Smooth muscle cell (in vitro differentiated cells): ENCODE measurements at regions not wholly inside any gene's neighbourhood (a gene's known extent, or its start where the extent isn't known, plus 50 kb on each side); places are given as distances from the start of the nearest gene placed in this dataset.

Experiments
- DNase-seq: peaks from one replicate; lab custom pipeline; 2025; ENCODE audit not compliant: unreplicated experiment; lab: John Stamatoyannopoulos, UW
- H2AFZ ChIP-seq: fragments of 200-600 bp; sonication (generic); 2 replicates; pipeline ENCODE4 v1.6.0; 2016; ENCODE audit warnings: antibody characterized with exemption, low read depth, mild to moderate bottlenecking
- H3F3A ChIP-seq: fragments of 200-600 bp; sonication (generic); 2 replicates; pipeline ENCODE4 v1.6.0; 2017; ENCODE audit warnings: antibody characterized with exemption, low read depth
- H3K27ac ChIP-seq: fragments of 200-600 bp; sonication (generic); 2 replicates; pipeline ENCODE4 v1.5.1; 2016; ENCODE audit warnings: low read depth, mild to moderate bottlenecking
- H3K27me3 ChIP-seq: fragments of 200-600 bp; sonication (generic); 2 replicates; pipeline ENCODE4 v1.6.1; 2016; ENCODE audit warnings: low read depth, mild to moderate bottlenecking
- H3K36me3 ChIP-seq: fragments of 200-600 bp; sonication (generic); 2 replicates; pipeline ENCODE4 v1.5.1; 2016; ENCODE audit warnings: low read depth
- H3K4me1 ChIP-seq: fragments of 200-600 bp; sonication (generic); 2 replicates; pipeline ENCODE4 v1.5.1; 2016; ENCODE audit warnings: low read depth
- H3K4me2 ChIP-seq: fragments of 200-600 bp; sonication (generic); 2 replicates; pipeline ENCODE4 v1.6.0; 2016; ENCODE audit warnings: mild to moderate bottlenecking
- H3K4me3 ChIP-seq: fragments of 200-600 bp; sonication (generic); 2 replicates; pipeline ENCODE4 v1.5.1; 2016; ENCODE audit warnings: mild to moderate bottlenecking
- H3K79me2 ChIP-seq: fragments of 200-600 bp; sonication (generic); 2 replicates; pipeline ENCODE4 v1.6.0; 2016; ENCODE audit warnings: low read depth, mild to moderate bottlenecking
- H3K9ac ChIP-seq: fragments of 200-600 bp; sonication (generic); 2 replicates; pipeline ENCODE4 v1.6.0; 2016; ENCODE audit warnings: low read depth
- H3K9me3 ChIP-seq: fragments of 200-600 bp; sonication (generic); replicated peaks from 2 replicates; pipeline ENCODE4 v1.5.1; 2016; ENCODE audit warnings: low read depth
- H4K20me1 ChIP-seq: fragments of 200-600 bp; sonication (generic); 2 replicates; pipeline ENCODE4 v1.6.0; 2016; ENCODE audit warnings: low read depth
- WGBS: methylation state at CpG from one replicate; pipeline ENCODE4 v1.1.7; 2016; ENCODE audit warnings: low lambda C conversion rate; 5-methylcytosine and 5-hydroxymethylcytosine counted together
- TF ChIP-seq, protein P1 (sequence below): fragments of 200-600 bp; sonication (generic); IDR thresholded peaks from 2 replicates; pipeline ENCODE4 v1.5.1; 2017; ENCODE audit warnings: borderline replicate concordance, mild to moderate bottlenecking, antibody characterized with exemption; ENCODE audit not compliant: insufficient read depth, poor library complexity, severe bottlenecking

DNA sequence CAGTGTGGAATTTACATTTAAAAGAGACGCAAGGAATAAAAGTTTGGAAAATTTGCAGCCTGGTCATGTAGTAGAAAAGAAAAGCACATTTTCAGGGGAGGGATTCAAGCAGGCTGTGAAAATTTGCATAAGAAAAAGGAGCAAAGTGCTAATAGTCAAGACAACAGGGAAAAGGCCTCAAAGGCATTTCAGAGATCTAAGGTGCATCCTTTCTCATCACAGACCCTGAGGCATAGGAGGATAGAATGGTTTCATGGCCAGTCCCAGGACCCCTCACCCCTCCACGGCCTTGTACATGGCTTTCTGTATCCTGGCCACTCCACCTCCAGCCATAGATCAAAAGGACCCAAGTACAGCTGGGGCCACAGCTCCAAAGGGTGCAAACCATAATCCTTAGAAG, 380.5 kb upstream of the BRINP3 start:
- WGBS = 78% methylated on average over 2 of the region's 2 CpGs
- TF ChIP-seq, protein P1, sequence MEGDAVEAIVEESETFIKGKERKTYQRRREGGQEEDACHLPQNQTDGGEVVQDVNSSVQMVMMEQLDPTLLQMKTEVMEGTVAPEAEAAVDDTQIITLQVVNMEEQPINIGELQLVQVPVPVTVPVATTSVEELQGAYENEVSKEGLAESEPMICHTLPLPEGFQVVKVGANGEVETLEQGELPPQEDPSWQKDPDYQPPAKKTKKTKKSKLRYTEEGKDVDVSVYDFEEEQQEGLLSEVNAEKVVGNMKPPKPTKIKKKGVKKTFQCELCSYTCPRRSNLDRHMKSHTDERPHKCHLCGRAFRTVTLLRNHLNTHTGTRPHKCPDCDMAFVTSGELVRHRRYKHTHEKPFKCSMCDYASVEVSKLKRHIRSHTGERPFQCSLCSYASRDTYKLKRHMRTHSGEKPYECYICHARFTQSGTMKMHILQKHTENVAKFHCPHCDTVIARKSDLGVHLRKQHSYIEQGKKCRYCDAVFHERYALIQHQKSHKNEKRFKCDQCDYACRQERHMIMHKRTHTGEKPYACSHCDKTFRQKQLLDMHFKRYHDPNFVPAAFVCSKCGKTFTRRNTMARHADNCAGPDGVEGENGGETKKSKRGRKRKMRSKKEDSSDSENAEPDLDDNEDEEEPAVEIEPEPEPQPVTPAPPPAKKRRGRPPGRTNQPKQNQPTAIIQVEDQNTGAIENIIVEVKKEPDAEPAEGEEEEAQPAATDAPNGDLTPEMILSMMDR = no peak
- no peaks in the 10 kb centered on the region for H3K36me3 ChIP-seq

GRCh38 chr1:190864013-190864641, 386.5 kb upstream of the BRINP3 start:
- Histone ChIP-seq H3K4me3 (no peak overlapping the region), H3K4me2 (no peak overlapping the region), H3F3A (no peaks in the 10 kb centered on the region), H3K9ac (no peak overlapping the region), H3K79me2 (no peaks in the 10 kb centered on the region), H4K20me1 (no peaks in the 10 kb centered on the region), H3K27ac (no peak overlapping the region), H3K36me3 (no peaks in the 10 kb centered on the region), H3K4me1 (no peaks in the 10 kb centered on the region), H3K27me3 (no peaks in the 10 kb centered on the region), H3K9me3 (no peaks in the 10 kb centered on the region), H2AFZ (no peak overlapping the region)
- 66% methylated on average over 3 of the region's 3 CpGs for WGBS
- DNase-seq = no peak
- TF ChIP-seq, protein P1 = no peak

More for the DNA sequence above, 380.5 kb upstream of the BRINP3 start:
- Histone ChIP-seq H3K27ac (no peak overlapping the region), H3K4me3 (no peak overlapping the region), H3K9ac (no peak overlapping the region), H3K4me1 (no peaks in the 10 kb centered on the region), H3K9me3 (no peaks in the 10 kb centered on the region), H3K4me2 (no peak overlapping the region), H3K79me2 (no peaks in the 10 kb centered on the region), H4K20me1 (no peaks in the 10 kb centered on the region), H2AFZ (no peak overlapping the region), H3K27me3 (no peaks in the 10 kb centered on the region), H3F3A (no peaks in the 10 kb centered on the region)
- no peak for DNase-seq

DNA sequence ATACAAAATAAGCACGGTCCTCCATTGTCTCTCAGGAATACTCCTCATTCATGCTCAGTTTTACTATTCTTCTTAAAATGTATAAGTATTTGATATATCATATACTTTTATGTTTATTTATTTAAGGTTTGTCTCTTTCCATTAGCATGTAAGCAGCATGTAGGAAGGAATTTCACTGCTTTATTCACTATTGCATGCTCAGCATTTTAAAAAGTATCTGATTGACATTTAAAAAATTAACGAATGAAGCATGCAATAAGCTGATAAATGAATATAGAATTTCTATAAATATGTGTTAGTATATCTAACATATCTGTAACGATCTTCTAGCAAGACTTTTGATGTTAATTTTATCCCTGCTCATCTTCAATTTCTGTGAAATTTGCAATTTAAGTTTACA, 402.7 kb upstream of the BRINP3 start:
- TF ChIP-seq, protein P1 = no peak

GRCh38 chr1:190881064-190881463, 403.4 kb upstream of the BRINP3 start:
- no peaks in the 10 kb centered on the region for H3K79me2 ChIP-seq
- H3K4me2 ChIP-seq = no peak overlapping the region
- H3K27me3 ChIP-seq = no peaks in the 10 kb centered on the region
- H3K9me3 ChIP-seq = no peaks in the 10 kb centered on the region
- 77% methylated on average over 3 of the region's 3 CpGs for WGBS
- no peak overlapping the region for H2AFZ ChIP-seq
- no peaks in the 10 kb centered on the region for H3K4me1 ChIP-seq
- no peak overlapping the region for H3K9ac ChIP-seq
- no peak for DNase-seq
- no peaks in the 10 kb centered on the region for H3F3A ChIP-seq
- H3K4me3 ChIP-seq = no peak overlapping the region
- TF ChIP-seq, protein P1 = no peak
- no peak overlapping the region for H3K27ac ChIP-seq
- no peaks in the 10 kb centered on the region for H3K36me3 ChIP-seq
- H4K20me1 ChIP-seq = no peaks in the 10 kb centered on the region

More for the DNA sequence above, 402.7 kb upstream of the BRINP3 start:
- Histone ChIP-seq H3K4me2 (no peak overlapping the region), H3K27me3 (no peaks in the 10 kb centered on the region), H3K9me3 (no peaks in the 10 kb centered on the region), H3K4me1 (no peaks in the 10 kb centered on the region), H3K27ac (no peak overlapping the region), H3K9ac (no peak overlapping the region), H3K36me3 (no peaks in the 10 kb centered on the region), H4K20me1 (no peaks in the 10 kb centered on the region), H3K4me3 (no peak overlapping the region), H3F3A (no peaks in the 10 kb centered on the region), H2AFZ (no peak overlapping the region), H3K79me2 (no peaks in the 10 kb centered on the region)
- WGBS = 70% methylated on average over 3 of the region's 3 CpGs
- DNase-seq = no peak
